Duodenal mucosa (tissue), 2 donors: ENCODE measurements at regions not wholly inside any gene's neighbourhood (a gene's known extent, or its start where the extent isn't known, plus 50 kb on each side); places are given as distances from the start of the nearest gene placed in this dataset.
"Not testable (repeated sequence)": the region's sequence is repeated elsewhere in the genome, so short reads cannot be mapped to it uniquely, and the experiment has no call there.

Experiments
- H3K27ac ChIP-seq: one replicate; pipeline ENCODE4 v1.7.0; 2013; ENCODE audit warnings: low read depth, low read length
- H3K27me3 ChIP-seq, 2 donors: one replicate each; pipeline ENCODE4 v1.7.0; 2013; ENCODE audit warnings: low read length in 2 of 2, control low read depth in 1 of 2; ENCODE audit not compliant: insufficient read depth in 2 of 2, control insufficient read depth in 1 of 2
- H3K36me3 ChIP-seq, 2 donors: one replicate each; pipeline ENCODE4 v1.7.0; 2013; ENCODE audit warnings: low read length in 2 of 2, control low read depth in 1 of 2; ENCODE audit not compliant: insufficient read depth in 2 of 2, control insufficient read depth in 1 of 2
- H3K4me1 ChIP-seq, 2 donors: one replicate each; pipeline ENCODE4 v1.7.0; 2013; ENCODE audit warnings: low read length in 2 of 2, control low read depth in 1 of 2; ENCODE audit not compliant: insufficient read depth in 2 of 2, control insufficient read depth in 1 of 2
- H3K4me3 ChIP-seq, 2 donors: one replicate each; pipeline ENCODE4 v1.7.0; 2013; ENCODE audit warnings: low read length in 2 of 2, low read depth in 1 of 2
- H3K9ac ChIP-seq, 2 donors: one replicate each; pipeline ENCODE4 v1.7.0; 2013; ENCODE audit warnings: low read length in 2 of 2, low read depth in 1 of 2
- H3K9me3 ChIP-seq, 2 donors: one replicate each; pipeline ENCODE4 v1.7.0; 2013; ENCODE audit warnings: low read length in 2 of 2, control low read depth in 1 of 2; ENCODE audit not compliant: control insufficient read depth in 1 of 2

GRCh38 chr17:73855720-73856333 is 211.6 kb upstream of the SDK2 start:
- Histone ChIP-seq H3K4me3 (no peak overlapping the region), H3K9ac (no peak overlapping the region), H3K4me1 (peaks cover 0 to 4% of the 10 kb centered on the region in 2 donors), H3K9me3 (no peaks in the 10 kb centered on the region), H3K36me3 (no peaks in the 10 kb centered on the region), H3K27me3 (peaks cover 0 to 3% of the 10 kb centered on the region in 2 donors), H3K27ac (no peak overlapping the region)

DNA sequence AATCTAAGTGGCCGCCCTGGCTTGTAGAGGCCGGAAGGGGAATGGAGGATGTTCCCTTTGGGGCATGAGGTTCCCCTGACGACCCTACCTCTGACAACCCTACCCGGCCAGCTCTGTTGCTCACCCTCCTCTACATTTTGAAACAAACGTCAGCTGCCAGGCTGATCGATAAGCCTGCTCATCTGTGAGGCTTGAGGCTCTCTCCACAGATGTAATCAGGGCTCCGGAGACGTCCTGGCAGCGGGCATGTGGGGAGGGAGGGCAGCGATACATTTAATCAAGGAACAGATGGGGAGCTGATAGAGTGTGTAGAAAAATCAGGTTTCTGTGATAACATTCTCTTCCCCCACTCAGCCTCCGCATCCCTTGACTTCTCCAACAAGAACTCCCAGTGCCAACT is 212.3 kb upstream of the SDK2 start:
- Histone ChIP-seq H3K27ac (no peak overlapping the region), H3K9me3 (no peaks in the 10 kb centered on the region), H3K9ac (no peak overlapping the region), H3K4me1 (peaks cover 0 to 10% of the 10 kb centered on the region in 2 donors), H3K4me3 (no peak overlapping the region), H3K27me3 (peaks cover 0 to 3% of the 10 kb centered on the region in 2 donors), H3K36me3 (no peaks in the 10 kb centered on the region)

DNA sequence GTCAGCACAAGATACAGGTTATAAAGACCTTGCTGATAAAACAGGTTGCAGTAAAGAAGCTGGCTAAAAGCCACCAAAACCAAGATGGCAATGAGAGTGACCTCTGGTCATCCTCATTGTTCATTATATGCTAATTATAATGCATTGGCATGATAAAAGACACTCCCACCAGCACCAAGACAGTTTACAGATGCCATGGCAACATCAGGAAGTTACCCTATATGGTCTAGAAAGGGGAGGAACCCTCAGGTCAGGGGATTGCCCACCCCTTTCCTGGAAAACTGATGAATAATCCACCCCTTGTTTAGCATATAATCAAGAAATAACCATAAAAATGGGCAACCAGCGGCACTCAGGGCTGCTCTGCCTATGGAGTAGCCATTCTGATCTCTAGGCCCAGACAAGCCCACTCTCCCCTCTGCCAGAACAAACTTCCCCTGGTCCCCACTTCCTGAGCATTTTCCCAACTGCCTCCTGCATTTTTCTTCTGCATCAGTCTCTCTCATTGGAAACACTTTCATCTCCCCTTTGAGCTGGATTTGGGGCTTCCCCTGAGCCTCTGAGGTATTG is 215.3 kb upstream of the SDK2 start:
- not testable (repeated sequence) for H3K36me3 ChIP-seq, H3K9me3 ChIP-seq, H3K4me3 ChIP-seq, H3K9ac ChIP-seq, H3K27ac ChIP-seq, H3K27me3 ChIP-seq
- H3K4me1 ChIP-seq: peaks cover 0 to 10% of the 10 kb centered on the region in 2 donors

- H3K36me3 ChIP-seq: no peaks in the 10 kb centered on the region
- no peaks in the 10 kb centered on the region for H3K9me3 ChIP-seq
- H3K4me3 ChIP-seq: no peak overlapping the region
- H3K9ac ChIP-seq: no peak overlapping the region
- H3K4me1 ChIP-seq: peaks cover 0 to 10% of the 10 kb centered on the region in 2 donors
- H3K27ac ChIP-seq: no peak overlapping the region
- H3K27me3 ChIP-seq: peaks cover 0 to 3% of the 10 kb centered on the region in 2 donors
These were observed 217.3 kb upstream of the SDK2 start for GRCh38 chr17:73861543-73861942.

GRCh38 chr17:73863761-73864535 is 219.7 kb upstream of the SDK2 start:
- Histone ChIP-seq H3K9ac (no peak overlapping the region), H3K27ac (no peak overlapping the region), H3K36me3 (no peaks in the 10 kb centered on the region), H3K4me3 (no peak overlapping the region), H3K4me1 (peaks cover 0 to 10% of the 10 kb centered on the region in 2 donors), H3K27me3 (no peaks in the 10 kb centered on the region), H3K9me3 (no peaks in the 10 kb centered on the region)

DNA sequence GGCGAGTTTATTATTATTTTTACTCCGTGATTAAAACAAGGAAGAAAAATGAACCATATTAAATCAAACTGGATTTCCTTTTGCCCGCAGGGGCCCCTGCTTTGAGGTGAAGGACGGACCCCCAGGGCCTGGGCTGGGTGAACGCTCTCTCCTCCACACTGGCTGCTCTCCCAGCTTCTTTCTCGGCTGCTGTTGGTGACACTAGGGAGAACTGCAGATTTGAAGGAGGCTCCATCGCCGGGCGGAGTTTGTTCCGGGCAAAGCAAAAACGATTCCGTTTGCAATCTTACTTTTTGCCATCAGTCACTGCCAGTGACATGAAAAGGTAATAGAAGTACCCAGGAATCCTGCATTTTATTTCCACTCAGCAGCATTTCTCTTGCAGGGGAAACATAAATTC is 221.6 kb upstream of the SDK2 start:
- Histone ChIP-seq H3K9me3 (no peaks in the 10 kb centered on the region), H3K27ac (no peak overlapping the region), H3K9ac (no peak overlapping the region), H3K4me3 (no peak overlapping the region), H3K27me3 (no peaks in the 10 kb centered on the region), H3K36me3 (no peaks in the 10 kb centered on the region), H3K4me1 (peaks cover 0 to 6% of the 10 kb centered on the region in 2 donors)

DNA sequence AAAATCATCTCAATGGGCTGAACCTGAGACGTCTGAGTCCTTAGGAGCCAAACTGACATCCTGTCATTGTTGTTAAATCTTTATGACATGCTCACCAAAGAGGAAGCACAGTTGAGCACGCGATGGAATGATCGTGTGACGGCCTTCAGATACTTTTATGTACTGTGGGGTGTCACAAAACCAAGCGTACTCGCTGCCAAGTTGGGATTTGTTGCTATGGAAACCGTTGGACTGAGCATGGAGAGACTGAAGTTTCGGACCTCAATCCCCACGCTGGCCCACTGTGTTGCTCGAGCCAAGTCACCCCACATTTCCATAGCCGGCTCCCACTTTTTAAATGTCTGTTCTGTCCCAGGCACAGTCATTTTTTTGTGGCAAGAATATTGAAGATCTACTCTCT is 222.8 kb upstream of the SDK2 start:
- H3K27ac ChIP-seq: no peak overlapping the region
- no peak overlapping the region for H3K4me3 ChIP-seq
- no peaks in the 10 kb centered on the region for H3K9me3 ChIP-seq
- no peaks in the 10 kb centered on the region for H3K36me3 ChIP-seq
- no peaks in the 10 kb centered on the region for H3K4me1 ChIP-seq
- H3K27me3 ChIP-seq: no peaks in the 10 kb centered on the region
- no peak overlapping the region for H3K9ac ChIP-seq

- Histone ChIP-seq H3K9ac (no peak overlapping the region), H3K36me3 (no peaks in the 10 kb centered on the region), H3K9me3 (no peaks in the 10 kb centered on the region), H3K27ac (no peak overlapping the region), H3K4me1 (no peaks in the 10 kb centered on the region), H3K4me3 (no peak overlapping the region), H3K27me3 (no peaks in the 10 kb centered on the region)
These were observed 225.8 kb upstream of the SDK2 start for GRCh38 chr17:73870068-73870467.

- Histone ChIP-seq H3K9me3 (no peaks in the 10 kb centered on the region), H3K36me3 (no peaks in the 10 kb centered on the region), H3K4me3 (no peak overlapping the region), H3K4me1 (no peaks in the 10 kb centered on the region), H3K9ac (no peak overlapping the region), H3K27me3 (no peaks in the 10 kb centered on the region), H3K27ac (no peak overlapping the region)
These were observed 226.2 kb upstream of the SDK2 start for GRCh38 chr17:73870473-73870872.

DNA sequence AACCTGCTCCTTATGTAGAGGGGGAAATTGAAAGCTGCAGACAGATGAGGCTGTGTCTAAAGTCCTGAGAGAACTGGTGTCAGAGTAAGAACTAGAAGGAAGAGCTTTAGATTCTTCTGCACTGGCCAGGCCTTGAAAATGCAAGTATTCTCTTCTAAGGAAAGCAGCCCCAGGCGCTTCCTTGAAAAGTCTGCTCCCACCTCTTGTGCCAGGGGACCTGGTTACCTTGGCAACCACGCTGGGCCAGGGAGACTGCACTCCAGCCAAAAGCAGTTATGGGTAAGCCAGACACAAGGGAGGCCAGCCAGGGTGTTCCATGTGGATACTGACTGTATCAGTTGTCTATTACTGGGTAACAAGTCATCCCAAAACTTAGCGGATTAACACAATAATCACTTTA is 228.6 kb upstream of the SDK2 start:
- Histone ChIP-seq H3K4me3 (no peak overlapping the region), H3K36me3 (no peaks in the 10 kb centered on the region), H3K9me3 (no peaks in the 10 kb centered on the region), H3K4me1 (no peaks in the 10 kb centered on the region), H3K27ac (no peak overlapping the region), H3K27me3 (no peaks in the 10 kb centered on the region), H3K9ac (no peak overlapping the region)
